ENCODE measurements at regions not wholly inside any gene's neighbourhood (a gene's known extent, or its start where the extent isn't known, plus 50 kb on each side); places are given as distances from the start of the nearest gene placed in this dataset.

DNA sequence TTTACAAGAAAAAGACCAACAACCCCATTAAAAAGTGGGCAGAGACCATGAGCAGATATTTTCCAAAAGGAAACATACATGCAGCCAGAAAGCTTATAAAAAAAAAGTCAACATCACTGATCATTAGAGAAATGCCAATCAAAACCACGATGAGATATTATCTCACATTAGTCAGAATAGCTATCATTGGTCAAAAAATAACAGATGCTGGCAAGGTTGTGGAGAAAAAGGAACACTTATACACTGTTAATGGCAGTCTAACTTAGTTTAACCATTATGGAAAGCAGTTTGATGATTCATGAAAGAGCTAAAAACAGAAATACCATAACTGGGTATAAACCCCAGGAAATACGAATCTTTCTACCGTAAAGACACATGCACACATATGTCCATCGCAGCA lies 76.3 kb downstream of the SUCNR1 start:
- TF ChIP-seq, protein P1, sequence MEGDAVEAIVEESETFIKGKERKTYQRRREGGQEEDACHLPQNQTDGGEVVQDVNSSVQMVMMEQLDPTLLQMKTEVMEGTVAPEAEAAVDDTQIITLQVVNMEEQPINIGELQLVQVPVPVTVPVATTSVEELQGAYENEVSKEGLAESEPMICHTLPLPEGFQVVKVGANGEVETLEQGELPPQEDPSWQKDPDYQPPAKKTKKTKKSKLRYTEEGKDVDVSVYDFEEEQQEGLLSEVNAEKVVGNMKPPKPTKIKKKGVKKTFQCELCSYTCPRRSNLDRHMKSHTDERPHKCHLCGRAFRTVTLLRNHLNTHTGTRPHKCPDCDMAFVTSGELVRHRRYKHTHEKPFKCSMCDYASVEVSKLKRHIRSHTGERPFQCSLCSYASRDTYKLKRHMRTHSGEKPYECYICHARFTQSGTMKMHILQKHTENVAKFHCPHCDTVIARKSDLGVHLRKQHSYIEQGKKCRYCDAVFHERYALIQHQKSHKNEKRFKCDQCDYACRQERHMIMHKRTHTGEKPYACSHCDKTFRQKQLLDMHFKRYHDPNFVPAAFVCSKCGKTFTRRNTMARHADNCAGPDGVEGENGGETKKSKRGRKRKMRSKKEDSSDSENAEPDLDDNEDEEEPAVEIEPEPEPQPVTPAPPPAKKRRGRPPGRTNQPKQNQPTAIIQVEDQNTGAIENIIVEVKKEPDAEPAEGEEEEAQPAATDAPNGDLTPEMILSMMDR (IDR thresholded peaks at IDR 0.05; ENCODE audit: control extremely low read depth in 1 of 3, insufficient read depth in 1 of 3, low read depth in 1 of 3, low read length in 3 of 3): no peak
- TF ChIP-seq POLR2AphosphoS5 (IDR thresholded peaks at IDR 0.05; ENCODE audit: low read depth, low read length) (no peak), TCF12 (IDR thresholded peaks at IDR 0.05; ENCODE audit: low read depth, low read length) (no peak), SP2 (IDR thresholded peaks at IDR 0.05; ENCODE audit: low read length) (no peak), POLR2A (IDR thresholded peaks at IDR 0.05; ENCODE audit: control extremely low read depth in 1 of 2, low read depth in 2 of 2, low read length in 2 of 2) (no peak), SIRT6 (IDR thresholded peaks at IDR 0.05; ENCODE audit: low read length) (no peak)
